ENCODE measurements at regions not wholly inside any gene's neighbourhood (a gene's known extent, or its start where the extent isn't known, plus 50 kb on each side); places are given as distances from the start of the nearest gene placed in this dataset.
"Not testable (repeated sequence)": the region's sequence is repeated elsewhere in the genome, so short reads cannot be mapped to it uniquely, and the experiment has no call there.

GRCh38 chr2:38482710-38483109, 105.6 kb upstream of the ATL2 start:
- DNase-seq, result not testable (repeated sequence)

- DNase-seq, result no peak
Observed at GRCh38 chr2:38480617-38481016, 103.5 kb upstream of the ATL2 start.

- no peak for DNase-seq
Observed at GRCh38 chr2:38477006-38477405, 99.9 kb upstream of the ATL2 start.

- no peak for DNase-seq
Observed at GRCh38 chr2:38475567-38475881, 98.5 kb upstream of the ATL2 start.

GRCh38 chr2:38474715-38475566, 97.9 kb upstream of the ATL2 start:
- no peak for DNase-seq

GRCh38 chr2:38474021-38474456, 97.0 kb upstream of the ATL2 start:
- DNase-seq, result no peak

DNA sequence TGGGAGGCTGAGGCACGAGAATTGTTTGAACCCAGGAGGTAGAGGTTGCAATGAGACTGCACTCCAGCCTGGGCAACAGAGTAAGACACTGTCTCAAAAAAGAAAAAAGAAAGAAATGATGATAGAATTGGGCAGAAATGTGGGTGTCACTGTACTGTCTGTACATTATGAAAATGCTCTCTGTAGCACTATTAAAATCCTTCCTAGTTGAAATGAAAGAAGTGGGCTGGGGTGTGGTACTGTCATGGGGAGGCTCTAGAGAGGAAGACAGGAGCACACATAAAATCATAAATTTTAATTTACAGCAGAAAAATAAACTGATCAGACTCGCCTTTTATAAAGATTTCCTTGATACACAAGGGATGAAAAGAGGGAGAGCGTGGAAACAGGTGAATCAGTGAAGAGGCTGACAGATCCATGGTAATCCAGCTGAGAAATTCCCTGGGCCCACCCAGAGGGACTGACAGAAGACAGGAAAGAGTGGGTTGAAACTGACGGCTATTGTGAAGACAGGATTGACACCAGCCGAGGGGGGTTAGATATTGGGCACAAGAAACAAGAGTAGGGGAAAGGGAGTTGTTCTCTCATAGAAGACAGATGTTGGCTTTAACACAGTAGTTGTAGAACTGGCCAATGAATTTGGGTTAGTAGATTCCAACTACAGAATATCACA, 96.4 kb upstream of the ATL2 start:
- no peak for DNase-seq

DNA sequence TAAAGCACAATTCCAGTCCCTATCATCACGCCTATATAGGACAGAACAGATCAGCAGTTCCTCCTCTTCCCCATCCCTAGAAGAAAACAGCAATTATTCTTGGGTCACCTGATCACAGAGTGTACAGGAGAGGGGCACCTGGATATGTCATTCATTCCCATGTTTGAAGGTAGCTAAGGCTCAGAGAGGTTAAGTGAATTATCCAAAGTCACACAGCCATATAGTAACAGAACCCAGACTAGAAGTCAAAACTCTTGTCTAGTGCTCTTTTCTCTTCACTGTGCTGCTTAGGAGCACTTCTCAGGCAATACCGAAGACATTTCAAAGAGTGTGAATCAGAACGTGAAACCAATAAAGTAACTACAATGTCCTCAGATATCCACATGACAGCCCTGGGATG, 93.0 kb upstream of the ATL2 start:
- no peak for DNase-seq

- DNase-seq, result no peak
Observed at GRCh38 chr2:38467768-38468455, 90.8 kb upstream of the ATL2 start.

GRCh38 chr2:38466876-38467767, 90.0 kb upstream of the ATL2 start:
- no peak for DNase-seq

- DNase-seq, result no peak
Observed at GRCh38 chr2:38466409-38466808, 89.3 kb upstream of the ATL2 start.

GRCh38 chr2:38465789-38466127, 88.7 kb upstream of the ATL2 start:
- peak in 1 of 2 experiments; percentile 4 for DNase-seq

DNA sequence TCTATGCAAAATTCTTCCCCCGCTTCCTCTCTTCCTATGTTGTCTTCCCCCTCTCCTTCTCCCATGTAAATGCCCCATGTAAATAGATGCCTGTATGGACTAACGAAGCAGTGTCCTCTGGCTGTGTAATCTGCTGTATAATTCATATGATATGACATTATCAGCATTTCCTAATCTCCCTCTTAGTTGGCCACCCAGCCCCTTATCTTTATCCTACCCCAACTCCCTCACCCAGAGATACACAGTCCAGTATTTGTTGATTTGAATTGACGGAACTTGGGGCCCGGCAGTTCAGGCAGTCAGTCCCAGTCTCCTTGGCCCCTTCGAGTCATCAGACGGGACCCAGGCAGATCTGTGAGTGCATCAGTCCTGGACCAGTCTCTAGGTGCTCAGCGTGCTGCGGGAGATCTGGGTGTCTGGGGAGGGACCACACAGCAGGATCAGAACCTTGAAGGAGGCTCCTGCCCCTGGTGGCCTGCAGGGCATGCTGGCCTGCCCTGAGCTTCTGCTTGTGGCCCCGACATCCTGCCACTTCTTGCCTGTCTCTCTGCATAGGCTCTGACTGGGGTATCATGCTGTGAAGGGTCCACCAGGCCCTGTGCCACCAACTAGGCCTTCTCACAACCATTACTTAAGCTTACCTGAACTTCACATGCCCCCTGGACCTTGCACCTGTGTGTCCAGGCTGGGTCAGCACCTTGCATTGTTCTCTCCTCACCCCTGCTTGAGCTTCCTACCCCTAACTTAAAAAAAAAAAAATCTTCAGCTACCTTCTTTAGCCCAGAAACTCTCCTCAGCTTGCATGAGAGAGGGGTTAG, 88.1 kb upstream of the ATL2 start:
- DNase-seq, result no peak

GRCh38 chr2:38463752-38464151, 86.7 kb upstream of the ATL2 start:
- no peak for DNase-seq

DNA sequence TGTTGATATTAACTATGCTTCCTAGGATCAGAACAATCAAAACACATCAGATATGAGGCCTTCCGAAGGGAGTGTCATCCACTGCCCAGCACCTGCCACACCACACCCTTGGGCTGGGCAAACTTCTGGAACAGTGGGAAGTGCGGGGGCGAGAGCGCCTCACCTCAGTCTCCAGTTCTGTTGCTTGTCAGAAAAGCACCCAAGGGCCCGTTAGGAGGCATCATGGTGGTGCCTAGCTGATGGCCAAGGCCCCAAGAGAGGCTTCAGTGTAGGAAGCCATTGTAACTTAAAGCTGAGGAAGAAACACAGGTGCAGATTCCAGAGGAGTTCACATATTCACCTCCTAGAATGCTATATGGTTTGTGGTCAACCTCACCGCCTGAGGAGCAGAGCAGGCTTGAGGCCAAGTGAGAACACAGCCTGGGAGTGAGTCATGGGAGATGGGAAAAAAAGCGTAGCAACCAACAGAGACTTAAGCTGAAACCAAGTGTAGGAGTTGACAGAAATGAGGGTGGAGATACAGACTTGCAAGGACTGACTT, 85.1 kb upstream of the ATL2 start:
- peak; percentile 8 to 11 for DNase-seq

DNA sequence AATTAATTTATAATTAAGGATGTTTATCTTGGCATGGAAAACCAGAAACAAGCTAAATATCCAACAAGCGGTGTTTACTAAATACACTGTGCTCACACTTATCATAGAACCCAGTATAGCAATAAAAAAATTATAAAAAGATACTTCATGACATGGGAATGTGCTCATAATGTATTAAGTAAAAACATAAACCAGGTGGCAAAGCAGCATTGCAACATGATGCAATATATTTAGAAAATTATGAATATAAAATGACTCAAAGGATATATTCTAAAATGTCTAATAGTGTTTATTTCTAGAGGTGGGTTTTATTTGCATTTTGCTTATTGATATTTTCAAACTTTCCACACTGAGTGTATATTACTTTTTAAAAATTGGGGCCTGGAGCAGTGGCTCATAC, 84.4 kb upstream of the ATL2 start:
- no peak for DNase-seq

GRCh38 chr2:38460313-38460712, 83.2 kb upstream of the ATL2 start:
- DNase-seq, result no peak

- DNase-seq, result no peak
Observed at GRCh38 chr2:38454081-38454480, 77.0 kb upstream of the ATL2 start.

GRCh38 chr2:38451778-38452177, 74.7 kb upstream of the ATL2 start:
- DNase-seq, result not testable (repeated sequence)

DNA sequence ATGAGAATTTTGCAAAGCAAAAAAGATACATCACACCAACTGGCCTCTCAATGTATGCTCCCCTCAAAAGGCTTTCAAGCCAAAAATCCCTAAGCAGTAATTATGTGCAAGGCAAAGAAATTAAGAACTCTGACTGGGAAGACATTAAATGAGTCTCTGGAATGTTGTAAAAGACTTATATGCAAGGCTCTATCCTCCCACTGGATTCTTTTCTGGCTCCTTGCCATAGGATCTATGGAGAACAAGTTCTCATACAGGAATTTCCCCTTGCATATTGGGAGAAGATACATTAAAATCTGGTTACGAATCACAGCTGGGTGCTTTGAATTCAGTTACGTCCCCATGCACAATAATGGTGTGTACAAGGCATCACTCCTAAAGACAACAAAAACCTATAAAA, 73.4 kb upstream of the ATL2 start:
- DNase-seq, result no peak

GRCh38 chr2:38448692-38449410, 71.8 kb upstream of the ATL2 start:
- DNase-seq, result no peak

All from stimulated activated CD4-positive, alpha-beta T cell treated with anti-CD3 and anti-CD28 coated beads, Interleukin-4, amount 100 ng/mL, for 4 hours (primary cell).